ENCODE measurements at regions not wholly inside any gene's neighbourhood (a gene's known extent, or its start where the extent isn't known, plus 50 kb on each side); places are given as distances from the start of the nearest gene placed in this dataset.

- Histone ChIP-seq H3K27ac (peak overlapping the region in 3 of 4 donors; percentile 44 to 67 (median 65)), H3K9me3 (peaks cover 0 to 17% (median 15%) of the 10 kb centered on the region in 3 donors), H3K27me3 (no peaks in the 10 kb centered on the region), H3K4me3 (no peak overlapping the region), H3K36me3 (no peaks in the 10 kb centered on the region), H3K4me1 (peaks cover 13 to 61% (median 16%) of the 10 kb centered on the region in 3 donors)
- DNase-seq, result no peak
- no peak for TF ChIP-seq CTCF (IDR thresholded peaks at IDR 0.05)
- TF ChIP-seq POLR2A (IDR thresholded peaks at IDR 0.05), result no peak
- whole genome bisulfite sequencing, 2 donors, result 75% methylated on average over 1 of the region's 1 CpG; no CpG with 5 or more reads in 1 of the 2 donors
- intact Hi-C loops (cut with DNase I), result no loop called here
Measured at GRCh38 chr6:158908606-158909005, 89.4 kb upstream of the EZR start.

GRCh38 chr6:158907931-158908330 is 88.8 kb upstream of the EZR start:
- H3K4me1 ChIP-seq, result peaks cover 13 to 58% (median 16%) of the 10 kb centered on the region in 3 donors
- no peak for DNase-seq
- TF ChIP-seq CTCF (IDR thresholded peaks at IDR 0.05) (no peak), POLR2A (IDR thresholded peaks at IDR 0.05) (no peak)
- H3K9me3 ChIP-seq, result peaks cover 0 to 17% (median 15%) of the 10 kb centered on the region in 3 donors
- 69 to 70% methylated on average over 10 of the region's 10 CpGs for WGBS, 2 donors
- no peaks in the 10 kb centered on the region for H3K27me3 ChIP-seq
- H3K36me3 ChIP-seq, result no peaks in the 10 kb centered on the region
- no peak overlapping the region for H3K4me3 ChIP-seq
- peak overlapping the region in 3 of 4 donors; percentile 44 to 67 (median 65) for H3K27ac ChIP-seq
- intact Hi-C loops (cut with DNase I), result no loop called here

GRCh38 chr6:158906926-158907325 is 87.8 kb upstream of the EZR start:
- TF ChIP-seq POLR2A (IDR thresholded peaks at IDR 0.05), result no peak
- TF ChIP-seq CTCF (IDR thresholded peaks at IDR 0.05), result no peak
- Histone ChIP-seq H3K4me3 (no peak overlapping the region), H3K36me3 (no peaks in the 10 kb centered on the region), H3K9me3 (peaks cover 0 to 17% (median 15%) of the 10 kb centered on the region in 3 donors), H3K27ac (peak overlapping the region in 2 of 4 donors; percentile 27 to 67), H3K27me3 (no peaks in the 10 kb centered on the region), H3K4me1 (peaks cover 9 to 48% (median 10%) of the 10 kb centered on the region in 3 donors)
- no peak for DNase-seq
- intact Hi-C loops (cut with DNase I), result no loop called here
- 73 to 79% methylated on average over 4 of the region's 4 CpGs for WGBS, 2 donors

- TF ChIP-seq CTCF (IDR thresholded peaks at IDR 0.05) (no peak), POLR2A (IDR thresholded peaks at IDR 0.05) (no peak)
- intact Hi-C loops (cut with DNase I), result no loop called here
- WGBS, 2 donors, result 84 to 88% methylated on average over 2 of the region's 2 CpGs
- H3K27ac ChIP-seq, result no peak overlapping the region
- H3K36me3 ChIP-seq, result no peaks in the 10 kb centered on the region
- no peaks in the 10 kb centered on the region for H3K27me3 ChIP-seq
- H3K4me1 ChIP-seq, result peaks cover 0 to 31% (median 0%) of the 10 kb centered on the region in 3 donors
- DNase-seq, result no peak
- H3K9me3 ChIP-seq, result peaks cover 0 to 17% (median 15%) of the 10 kb centered on the region in 3 donors
- no peak overlapping the region for H3K4me3 ChIP-seq
Measured at GRCh38 chr6:158905277-158905676, 86.1 kb upstream of the EZR start.

- Histone ChIP-seq H3K36me3 (no peaks in the 10 kb centered on the region), H3K4me1 (peaks cover 0 to 19% (median 0%) of the 10 kb centered on the region in 3 donors), H3K27me3 (no peaks in the 10 kb centered on the region), H3K4me3 (no peak overlapping the region), H3K9me3 (peaks cover 0 to 17% (median 15%) of the 10 kb centered on the region in 3 donors), H3K27ac (no peak overlapping the region)
- TF ChIP-seq CTCF (IDR thresholded peaks at IDR 0.05), result no peak
- TF ChIP-seq POLR2A (IDR thresholded peaks at IDR 0.05), result no peak
- intact Hi-C loops (cut with DNase I), result no loop called here
- 76 to 80% methylated on average over 2 of the region's 2 CpGs for WGBS, 2 donors
- DNase-seq, result no peak
Measured at GRCh38 chr6:158903801-158904200, 84.6 kb upstream of the EZR start.

All from esophagus squamous epithelium (tissue), 5 donors.